WTC11 (cell line): ENCODE measurements at regions not wholly inside any gene's neighbourhood (a gene's known extent, or its start where the extent isn't known, plus 50 kb on each side); places are given as distances from the start of the nearest gene placed in this dataset.

Experiments used
- ATAC-seq: fragments of 200-7000 bp; cut with Tn5 transposase; 2 replicates; pipeline ENCODE4 v1.10.0; 2021; ENCODE audit warnings: mild to moderate bottlenecking, moderate library complexity
- CTCF ChIA-PET: fragments of 300-600 bp; sonication (Branson Sonifier 250); formaldehyde crosslinking; loops from one replicate; lab custom pipeline; 2021; ENCODE audit warnings: antibody characterized with exemption; lab: Charles Lee
- POLR2A ChIA-PET: fragments of 350-600 bp; sonication (Branson Sonifier 250); formaldehyde crosslinking; loops from one replicate; lab custom pipeline; 2021; ENCODE audit warnings: antibody characterized with exemption; lab: Charles Lee
- DNase-seq: peaks from one replicate; pipeline ENCODE4 v3.0.0; 2021; ENCODE audit warnings: low spot score
- H3K27ac Mint-ChIP-seq: 2 replicates; pipeline ENCODE4 v1.8.0; 2021; ENCODE audit warnings: mixed read lengths
- H3K27me3 Mint-ChIP-seq: 2 replicates; pipeline ENCODE4 v1.8.0; 2021; ENCODE audit warnings: low read depth, mild to moderate bottlenecking, moderate library complexity, mixed read lengths
- H3K36me3 Mint-ChIP-seq: 2 replicates; pipeline ENCODE4 v1.8.0; 2021; ENCODE audit warnings: mixed read lengths
- H3K4me1 Mint-ChIP-seq: 2 replicates; pipeline ENCODE4 v1.8.0; 2022; ENCODE audit warnings: mixed read lengths
- H3K4me3 Mint-ChIP-seq: 2 replicates; pipeline ENCODE4 v1.8.0; 2021; ENCODE audit warnings: mild to moderate bottlenecking, moderate library complexity, mixed read lengths
- H3K9me3 Mint-ChIP-seq: 2 replicates; pipeline ENCODE4 v1.8.0; 2021; ENCODE audit warnings: mixed read lengths
- ATF1 ChIP-seq: sonication (generic); formaldehyde crosslinking; IDR thresholded peaks from 2 replicates; pipeline ENCODE4 v1.8.1; 2023; ENCODE audit warnings: mild to moderate bottlenecking, moderate library complexity, missing genetic modification reagents
- ELF4 ChIP-seq: sonication (generic); formaldehyde crosslinking; IDR thresholded peaks from 2 replicates; pipeline ENCODE4 v1.8.1; 2022; ENCODE audit warnings: low read depth, mild to moderate bottlenecking, moderate library complexity, missing genetic modification reagents
- ETV6 ChIP-seq: sonication (generic); formaldehyde crosslinking; IDR thresholded peaks from 2 replicates; pipeline ENCODE4 v1.8.1; 2022; ENCODE audit warnings: mild to moderate bottlenecking, missing genetic modification reagents
- FOXJ3 ChIP-seq: sonication (generic); formaldehyde crosslinking; IDR thresholded peaks from 2 replicates; pipeline ENCODE4 v1.9.0; 2021; ENCODE audit warnings: missing genetic modification reagents, mild to moderate bottlenecking, borderline replicate concordance
- GABPB1 ChIP-seq: sonication (generic); formaldehyde crosslinking; IDR thresholded peaks from 2 replicates; pipeline ENCODE4 v1.8.1; 2023; ENCODE audit warnings: mild to moderate bottlenecking, missing genetic modification reagents
- HMGA2 ChIP-seq: fragments of 250-450 bp; sonication (Bioruptor Pico); IDR thresholded peaks from 2 replicates; pipeline ENCODE4 v1.4.0; 2021; ENCODE audit warnings: mild to moderate bottlenecking, moderate library complexity
- JAZF1 ChIP-seq: fragments of 250-450 bp; sonication (Bioruptor Pico); IDR thresholded peaks from 2 replicates; pipeline ENCODE4 v1.9.0; 2021; ENCODE audit warnings: moderate library complexity, mild to moderate bottlenecking, inconsistent platforms
- KAT7 ChIP-seq: sonication (generic); formaldehyde crosslinking; IDR thresholded peaks from 2 replicates; pipeline ENCODE4 v1.8.1; 2023; ENCODE audit warnings: missing genetic modification reagents, mild to moderate bottlenecking, borderline replicate concordance
- SP1 ChIP-seq: sonication (generic); formaldehyde crosslinking; conservative IDR thresholded peaks from 2 replicates; pipeline ENCODE4 v1.8.1; 2022; ENCODE audit warnings: missing genetic modification reagents
- TEAD1 ChIP-seq: sonication (generic); formaldehyde crosslinking; IDR thresholded peaks from 2 replicates; pipeline ENCODE4 v1.8.0; 2022; ENCODE audit warnings: mild to moderate bottlenecking, missing genetic modification reagents
- ZBTB21 ChIP-seq: sonication (generic); formaldehyde crosslinking; IDR thresholded peaks from 2 replicates; pipeline ENCODE4 v1.8.1; 2023; ENCODE audit warnings: mild to moderate bottlenecking, missing genetic modification reagents, borderline replicate concordance
- ZNF219 ChIP-seq: sonication (generic); formaldehyde crosslinking; IDR thresholded peaks from 2 replicates; pipeline ENCODE4 v1.8.0; 2023; ENCODE audit warnings: missing genetic modification reagents, mild to moderate bottlenecking, borderline replicate concordance
- ZNF232 ChIP-seq: sonication (generic); formaldehyde crosslinking; IDR thresholded peaks from 2 replicates; pipeline ENCODE4 v1.8.0; 2022; ENCODE audit warnings: mild to moderate bottlenecking, missing genetic modification reagents
- ZNF423 ChIP-seq: fragments of 250-450 bp; sonication (Bioruptor Pico); IDR thresholded peaks from 2 replicates; pipeline ENCODE4 v2.1.2; 2022; ENCODE audit warnings: mild to moderate bottlenecking, moderate library complexity
- TF ChIP-seq, protein P1 (sequence below): sonication (generic); formaldehyde crosslinking; IDR thresholded peaks from 2 replicates; pipeline ENCODE4 v1.8.1; 2023; ENCODE audit warnings: mild to moderate bottlenecking, missing genetic modification reagents
- TF ChIP-seq, protein P2 (sequence below): sonication (generic); formaldehyde crosslinking; IDR thresholded peaks from 2 replicates; pipeline ENCODE4 v1.8.1; 2022; ENCODE audit warnings: low read depth, mild to moderate bottlenecking, moderate library complexity, missing genetic modification reagents, borderline replicate concordance
- TF ChIP-seq, protein P3 (sequence below): sonication (generic); formaldehyde crosslinking; IDR thresholded peaks from 2 replicates; pipeline ENCODE4 v1.8.1; 2022; ENCODE audit warnings: mild to moderate bottlenecking, moderate library complexity, missing genetic modification reagents
- TF ChIP-seq, protein P4 (sequence below): fragments of 250-450 bp; sonication (Bioruptor Pico); IDR thresholded peaks from 2 replicates; pipeline ENCODE4 v1.9.0; 2021; ENCODE audit warnings: mild to moderate bottlenecking, borderline replicate concordance
- TF ChIP-seq, protein P5 (sequence below): sonication (generic); formaldehyde crosslinking; IDR thresholded peaks from 2 replicates; pipeline ENCODE4 v1.8.1; 2023; ENCODE audit warnings: mild to moderate bottlenecking, missing genetic modification reagents, moderate library complexity
- TF ChIP-seq, protein P6 (sequence below): sonication (generic); formaldehyde crosslinking; IDR thresholded peaks from 2 replicates; pipeline ENCODE4 v1.8.0; 2022; ENCODE audit warnings: missing genetic modification reagents

DNA sequence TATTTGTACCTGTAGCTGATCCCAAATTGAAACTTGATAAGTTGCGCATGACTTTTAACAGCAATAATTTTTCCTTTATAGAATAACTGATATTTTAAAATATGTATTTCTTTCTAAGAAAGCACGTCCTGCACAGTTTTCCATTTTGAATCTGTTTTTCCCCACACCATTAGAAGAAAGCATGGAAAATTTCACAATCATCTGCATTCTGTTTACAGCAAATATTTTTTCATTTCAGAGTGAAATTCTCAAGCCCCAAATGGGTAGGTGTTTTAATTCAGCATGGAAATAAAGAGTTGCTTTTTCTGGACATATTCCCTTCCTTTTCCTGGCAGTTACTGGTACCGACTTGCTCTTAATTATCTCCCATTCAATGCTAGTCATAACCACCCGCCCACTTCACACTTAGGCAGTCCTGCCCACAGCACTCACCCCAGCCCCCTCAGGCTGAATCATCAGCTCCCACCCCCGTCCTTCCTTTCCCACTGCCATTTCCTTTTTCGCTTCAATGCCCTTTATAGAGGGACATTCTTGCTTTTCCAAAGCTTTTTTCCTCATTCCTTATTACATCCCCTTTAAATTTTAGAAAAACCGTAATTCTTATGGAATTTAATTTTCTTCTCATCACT is 89.2 kb upstream of the GLS start:
- POLR2A ChIA-PET: no interaction called here
- H3K36me3 Mint-ChIP-seq: no peaks in the 10 kb centered on the region
- no peaks in the 10 kb centered on the region for H3K27me3 Mint-ChIP-seq
- H3K9me3 Mint-ChIP-seq: peaks cover 4% of the 10 kb centered on the region
- H3K4me3 Mint-ChIP-seq: no peak overlapping the region
- TF ChIP-seq, protein P1, sequence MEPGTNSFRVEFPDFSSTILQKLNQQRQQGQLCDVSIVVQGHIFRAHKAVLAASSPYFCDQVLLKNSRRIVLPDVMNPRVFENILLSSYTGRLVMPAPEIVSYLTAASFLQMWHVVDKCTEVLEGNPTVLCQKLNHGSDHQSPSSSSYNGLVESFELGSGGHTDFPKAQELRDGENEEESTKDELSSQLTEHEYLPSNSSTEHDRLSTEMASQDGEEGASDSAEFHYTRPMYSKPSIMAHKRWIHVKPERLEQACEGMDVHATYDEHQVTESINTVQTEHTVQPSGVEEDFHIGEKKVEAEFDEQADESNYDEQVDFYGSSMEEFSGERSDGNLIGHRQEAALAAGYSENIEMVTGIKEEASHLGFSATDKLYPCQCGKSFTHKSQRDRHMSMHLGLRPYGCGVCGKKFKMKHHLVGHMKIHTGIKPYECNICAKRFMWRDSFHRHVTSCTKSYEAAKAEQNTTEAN: no peak
- TF ChIP-seq KAT7 (CRISPR knock-in tag) (no peak), ZNF219 (no peak), ELF4 (CRISPR knock-in tag) (no peak)
- TF ChIP-seq, all 79 proteins: peak for 0
- Mint-ChIP-seq H3K27ac (no peak overlapping the region; the same call in 1 of the 2 replicates), H3K4me1 (peaks cover 39% of the 10 kb centered on the region)
- DNase-seq (no peak), ATAC-seq (peak; percentile 61)
- CTCF ChIA-PET: interaction anchor here (0.9 to 1.9 kb wide), 3 partner anchors 9 to 205 kb away, joined by 3 to 4 read pairs (median 3); no protein-coding TSS in a partner anchor

DNA sequence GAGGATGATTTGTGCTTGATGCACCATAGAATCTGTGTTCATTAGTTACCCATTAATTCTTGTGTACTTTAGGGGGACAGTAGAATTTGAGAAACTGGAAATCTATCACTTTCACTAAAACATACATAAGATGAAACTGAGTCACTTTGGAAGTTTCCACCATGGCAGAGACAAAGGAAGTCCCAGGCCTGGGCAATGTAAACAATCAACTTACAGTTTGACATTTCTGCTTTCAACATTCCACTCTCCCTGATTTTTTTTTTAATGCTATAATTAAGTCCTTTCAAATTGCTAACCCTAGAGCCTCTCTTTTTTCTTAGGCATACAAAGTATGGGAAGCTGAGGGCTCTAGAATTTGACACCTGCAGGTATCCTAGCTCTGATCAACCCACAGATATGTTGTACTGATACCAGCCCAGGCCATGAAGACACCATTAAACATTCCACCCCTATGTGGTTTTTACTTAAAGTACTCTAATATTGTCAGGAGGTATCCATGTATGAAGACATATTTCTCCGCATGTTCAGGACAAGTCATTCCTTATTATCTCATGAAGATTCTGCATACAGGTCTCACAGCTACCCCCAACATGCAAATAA is 88.5 kb upstream of the GLS start:
- Mint-ChIP-seq H3K36me3 (no peaks in the 10 kb centered on the region), H3K27me3 (no peaks in the 10 kb centered on the region), H3K27ac (no peak overlapping the region), H3K9me3 (peaks cover 4% of the 10 kb centered on the region), H3K4me3 (no peak overlapping the region), H3K4me1 (peaks cover 36% of the 10 kb centered on the region)
- POLR2A ChIA-PET: no interaction called here
- CTCF ChIA-PET: interaction anchor here (0.9 to 1.9 kb wide), 2 partner anchors 10 to 205 kb away, joined by 3 to 4 read pairs; no protein-coding TSS in a partner anchor
- ATAC-seq: no peak
- TF ChIP-seq ZBTB21 (CRISPR knock-in tag) (no peak), ZNF232 (CRISPR knock-in tag) (no peak), SP1 (CRISPR knock-in tag) (no peak), ATF1 (CRISPR knock-in tag) (no peak), ZNF423 (CRISPR knock-in tag) (no peak), TEAD1 (CRISPR knock-in tag) (no peak), KAT7 (CRISPR knock-in tag) (no peak), JAZF1 (CRISPR knock-in tag) (no peak), ETV6 (CRISPR knock-in tag) (no peak), HMGA2 (CRISPR knock-in tag) (no peak), GABPB1 (no peak), FOXJ3 (CRISPR knock-in tag) (no peak)
- TF ChIP-seq, protein P2, sequence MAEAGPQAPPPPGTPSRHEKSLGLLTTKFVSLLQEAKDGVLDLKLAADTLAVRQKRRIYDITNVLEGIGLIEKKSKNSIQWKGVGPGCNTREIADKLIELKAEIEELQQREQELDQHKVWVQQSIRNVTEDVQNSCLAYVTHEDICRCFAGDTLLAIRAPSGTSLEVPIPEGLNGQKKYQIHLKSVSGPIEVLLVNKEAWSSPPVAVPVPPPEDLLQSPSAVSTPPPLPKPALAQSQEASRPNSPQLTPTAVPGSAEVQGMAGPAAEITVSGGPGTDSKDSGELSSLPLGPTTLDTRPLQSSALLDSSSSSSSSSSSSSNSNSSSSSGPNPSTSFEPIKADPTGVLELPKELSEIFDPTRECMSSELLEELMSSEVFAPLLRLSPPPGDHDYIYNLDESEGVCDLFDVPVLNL: no peak
- TF ChIP-seq, protein P3, sequence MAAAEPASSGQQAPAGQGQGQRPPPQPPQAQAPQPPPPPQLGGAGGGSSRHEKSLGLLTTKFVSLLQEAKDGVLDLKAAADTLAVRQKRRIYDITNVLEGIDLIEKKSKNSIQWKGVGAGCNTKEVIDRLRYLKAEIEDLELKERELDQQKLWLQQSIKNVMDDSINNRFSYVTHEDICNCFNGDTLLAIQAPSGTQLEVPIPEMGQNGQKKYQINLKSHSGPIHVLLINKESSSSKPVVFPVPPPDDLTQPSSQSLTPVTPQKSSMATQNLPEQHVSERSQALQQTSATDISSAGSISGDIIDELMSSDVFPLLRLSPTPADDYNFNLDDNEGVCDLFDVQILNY (CRISPR knock-in tag): no peak
- TF ChIP-seq, protein P4, sequence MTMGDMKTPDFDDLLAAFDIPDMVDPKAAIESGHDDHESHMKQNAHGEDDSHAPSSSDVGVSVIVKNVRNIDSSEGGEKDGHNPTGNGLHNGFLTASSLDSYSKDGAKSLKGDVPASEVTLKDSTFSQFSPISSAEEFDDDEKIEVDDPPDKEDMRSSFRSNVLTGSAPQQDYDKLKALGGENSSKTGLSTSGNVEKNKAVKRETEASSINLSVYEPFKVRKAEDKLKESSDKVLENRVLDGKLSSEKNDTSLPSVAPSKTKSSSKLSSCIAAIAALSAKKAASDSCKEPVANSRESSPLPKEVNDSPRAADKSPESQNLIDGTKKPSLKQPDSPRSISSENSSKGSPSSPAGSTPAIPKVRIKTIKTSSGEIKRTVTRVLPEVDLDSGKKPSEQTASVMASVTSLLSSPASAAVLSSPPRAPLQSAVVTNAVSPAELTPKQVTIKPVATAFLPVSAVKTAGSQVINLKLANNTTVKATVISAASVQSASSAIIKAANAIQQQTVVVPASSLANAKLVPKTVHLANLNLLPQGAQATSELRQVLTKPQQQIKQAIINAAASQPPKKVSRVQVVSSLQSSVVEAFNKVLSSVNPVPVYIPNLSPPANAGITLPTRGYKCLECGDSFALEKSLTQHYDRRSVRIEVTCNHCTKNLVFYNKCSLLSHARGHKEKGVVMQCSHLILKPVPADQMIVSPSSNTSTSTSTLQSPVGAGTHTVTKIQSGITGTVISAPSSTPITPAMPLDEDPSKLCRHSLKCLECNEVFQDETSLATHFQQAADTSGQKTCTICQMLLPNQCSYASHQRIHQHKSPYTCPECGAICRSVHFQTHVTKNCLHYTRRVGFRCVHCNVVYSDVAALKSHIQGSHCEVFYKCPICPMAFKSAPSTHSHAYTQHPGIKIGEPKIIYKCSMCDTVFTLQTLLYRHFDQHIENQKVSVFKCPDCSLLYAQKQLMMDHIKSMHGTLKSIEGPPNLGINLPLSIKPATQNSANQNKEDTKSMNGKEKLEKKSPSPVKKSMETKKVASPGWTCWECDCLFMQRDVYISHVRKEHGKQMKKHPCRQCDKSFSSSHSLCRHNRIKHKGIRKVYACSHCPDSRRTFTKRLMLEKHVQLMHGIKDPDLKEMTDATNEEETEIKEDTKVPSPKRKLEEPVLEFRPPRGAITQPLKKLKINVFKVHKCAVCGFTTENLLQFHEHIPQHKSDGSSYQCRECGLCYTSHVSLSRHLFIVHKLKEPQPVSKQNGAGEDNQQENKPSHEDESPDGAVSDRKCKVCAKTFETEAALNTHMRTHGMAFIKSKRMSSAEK (CRISPR knock-in tag): no peak
- TF ChIP-seq, protein P5, sequence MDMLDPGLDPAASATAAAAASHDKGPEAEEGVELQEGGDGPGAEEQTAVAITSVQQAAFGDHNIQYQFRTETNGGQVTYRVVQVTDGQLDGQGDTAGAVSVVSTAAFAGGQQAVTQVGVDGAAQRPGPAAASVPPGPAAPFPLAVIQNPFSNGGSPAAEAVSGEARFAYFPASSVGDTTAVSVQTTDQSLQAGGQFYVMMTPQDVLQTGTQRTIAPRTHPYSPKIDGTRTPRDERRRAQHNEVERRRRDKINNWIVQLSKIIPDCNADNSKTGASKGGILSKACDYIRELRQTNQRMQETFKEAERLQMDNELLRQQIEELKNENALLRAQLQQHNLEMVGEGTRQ: no peak
- TF ChIP-seq, protein P6, sequence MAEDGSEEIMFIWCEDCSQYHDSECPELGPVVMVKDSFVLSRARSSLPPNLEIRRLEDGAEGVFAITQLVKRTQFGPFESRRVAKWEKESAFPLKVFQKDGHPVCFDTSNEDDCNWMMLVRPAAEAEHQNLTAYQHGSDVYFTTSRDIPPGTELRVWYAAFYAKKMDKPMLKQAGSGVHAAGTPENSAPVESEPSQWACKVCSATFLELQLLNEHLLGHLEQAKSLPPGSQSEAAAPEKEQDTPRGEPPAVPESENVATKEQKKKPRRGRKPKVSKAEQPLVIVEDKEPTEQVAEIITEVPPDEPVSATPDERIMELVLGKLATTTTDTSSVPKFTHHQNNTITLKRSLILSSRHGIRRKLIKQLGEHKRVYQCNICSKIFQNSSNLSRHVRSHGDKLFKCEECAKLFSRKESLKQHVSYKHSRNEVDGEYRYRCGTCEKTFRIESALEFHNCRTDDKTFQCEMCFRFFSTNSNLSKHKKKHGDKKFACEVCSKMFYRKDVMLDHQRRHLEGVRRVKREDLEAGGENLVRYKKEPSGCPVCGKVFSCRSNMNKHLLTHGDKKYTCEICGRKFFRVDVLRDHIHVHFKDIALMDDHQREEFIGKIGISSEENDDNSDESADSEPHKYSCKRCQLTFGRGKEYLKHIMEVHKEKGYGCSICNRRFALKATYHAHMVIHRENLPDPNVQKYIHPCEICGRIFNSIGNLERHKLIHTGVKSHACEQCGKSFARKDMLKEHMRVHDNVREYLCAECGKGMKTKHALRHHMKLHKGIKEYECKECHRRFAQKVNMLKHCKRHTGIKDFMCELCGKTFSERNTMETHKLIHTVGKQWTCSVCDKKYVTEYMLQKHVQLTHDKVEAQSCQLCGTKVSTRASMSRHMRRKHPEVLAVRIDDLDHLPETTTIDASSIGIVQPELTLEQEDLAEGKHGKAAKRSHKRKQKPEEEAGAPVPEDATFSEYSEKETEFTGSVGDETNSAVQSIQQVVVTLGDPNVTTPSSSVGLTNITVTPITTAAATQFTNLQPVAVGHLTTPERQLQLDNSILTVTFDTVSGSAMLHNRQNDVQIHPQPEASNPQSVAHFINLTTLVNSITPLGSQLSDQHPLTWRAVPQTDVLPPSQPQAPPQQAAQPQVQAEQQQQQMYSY (CRISPR knock-in tag): no peak
- no peak for DNase-seq
